ENCODE measurements at regions not wholly inside any gene's neighbourhood (a gene's known extent, or its start where the extent isn't known, plus 50 kb on each side); places are given as distances from the start of the nearest gene placed in this dataset.

GRCh38 chr11:15901790-15902189 lies 454.6 kb downstream of the SOX6 start:
- no peaks in the 10 kb centered on the region for H3K27me3 ChIP-seq
- DNase-seq, result no peak
- no peaks in the 10 kb centered on the region for H3K36me3 ChIP-seq
- H3K9me3 ChIP-seq, result no peaks in the 10 kb centered on the region
- no peaks in the 10 kb centered on the region for H3K4me1 ChIP-seq
- no peak overlapping the region for H3K4me3 ChIP-seq (ENCODE audit: low read depth, low read length)
- TF ChIP-seq CTCF (IDR thresholded peaks at IDR 0.05; ENCODE audit: low read depth, low read length), result no peak

GRCh38 chr11:15903246-15903645 lies 453.1 kb downstream of the SOX6 start:
- peak; percentile 22 for DNase-seq

GRCh38 chr11:15905366-15906104 lies 450.8 kb downstream of the SOX6 start:
- H3K27me3 ChIP-seq, result no peaks in the 10 kb centered on the region
- no peak for TF ChIP-seq CTCF (IDR thresholded peaks at IDR 0.05; ENCODE audit: low read depth, low read length)
- no peaks in the 10 kb centered on the region for H3K4me1 ChIP-seq
- H3K9me3 ChIP-seq, result no peaks in the 10 kb centered on the region
- DNase-seq, result no peak
- no peaks in the 10 kb centered on the region for H3K36me3 ChIP-seq
- H3K4me3 ChIP-seq (ENCODE audit: low read depth, low read length), result no peak overlapping the region

More at GRCh38 chr11:15903246-15903645, 453.1 kb downstream of the SOX6 start:
- no peak overlapping the region for H3K4me3 ChIP-seq (ENCODE audit: low read depth, low read length)
- H3K36me3 ChIP-seq, result no peaks in the 10 kb centered on the region
- no peak for TF ChIP-seq CTCF (IDR thresholded peaks at IDR 0.05; ENCODE audit: low read depth, low read length)
- no peaks in the 10 kb centered on the region for H3K27me3 ChIP-seq
- H3K9me3 ChIP-seq, result no peaks in the 10 kb centered on the region
- H3K4me1 ChIP-seq, result no peaks in the 10 kb centered on the region

GRCh38 chr11:15906481-15907035 lies 449.8 kb downstream of the SOX6 start:
- no peak for TF ChIP-seq CTCF (IDR thresholded peaks at IDR 0.05; ENCODE audit: low read depth, low read length)
- Histone ChIP-seq H3K36me3 (no peaks in the 10 kb centered on the region), H3K4me3 (ENCODE audit: low read depth, low read length) (no peak overlapping the region), H3K9me3 (no peaks in the 10 kb centered on the region), H3K27me3 (no peaks in the 10 kb centered on the region), H3K4me1 (no peaks in the 10 kb centered on the region)
- no peak for DNase-seq

- Histone ChIP-seq H3K4me3 (ENCODE audit: low read depth, low read length) (no peak overlapping the region), H3K36me3 (no peaks in the 10 kb centered on the region), H3K27me3 (no peaks in the 10 kb centered on the region), H3K9me3 (no peaks in the 10 kb centered on the region), H3K4me1 (no peaks in the 10 kb centered on the region)
- no peak for DNase-seq
- no peak for TF ChIP-seq CTCF (IDR thresholded peaks at IDR 0.05; ENCODE audit: low read depth, low read length)
Measured at GRCh38 chr11:15907806-15908205, 448.5 kb downstream of the SOX6 start.

GRCh38 chr11:15909937-15910598 lies 446.3 kb downstream of the SOX6 start:
- Histone ChIP-seq H3K9me3 (no peaks in the 10 kb centered on the region), H3K36me3 (no peaks in the 10 kb centered on the region)

More at GRCh38 chr11:15909937-15910598, 446.3 kb downstream of the SOX6 start:
- no peak overlapping the region for H3K4me3 ChIP-seq (ENCODE audit: low read depth, low read length)
- no peak for DNase-seq
- TF ChIP-seq CTCF (IDR thresholded peaks at IDR 0.05; ENCODE audit: low read depth, low read length), result no peak
- H3K27me3 ChIP-seq, result no peaks in the 10 kb centered on the region
- no peaks in the 10 kb centered on the region for H3K4me1 ChIP-seq

Measured in BE2C (cell line).